Body of pancreas (tissue), 4 donors: ENCODE measurements at regions not wholly inside any gene's neighbourhood (a gene's known extent, or its start where the extent isn't known, plus 50 kb on each side); places are given as distances from the start of the nearest gene placed in this dataset.

Experiments used
- ATAC-seq: fragments of 150-250 bp; one replicate; pipeline ENCODE4 v1.9.1; 2016
- DNase-seq, 4 donors: peaks; one replicate each; pipeline ENCODE4 v3.0.0-alpha.2; 2019
- H3K27ac ChIP-seq, 4 donors: fragments of 200-600 bp; sonication (generic); 1 replicate in 3 of 4; 2 replicates in 1 of 4; pipeline versions ENCODE4 v1.5.1 to v1.6.1; 2016 to 2019; ENCODE audit warnings: mild to moderate bottlenecking in 1 of 4, mixed read lengths in 1 of 4, moderate library complexity in 1 of 4
- H3K27me3 ChIP-seq, 2 donors: fragments of 200-600 bp; sonication (generic); one replicate each; pipeline ENCODE4 v1.6.0; 2016; ENCODE audit warnings: mild to moderate bottlenecking in 1 of 2
- H3K36me3 ChIP-seq, 2 donors: fragments of 200-600 bp; sonication (generic); replicated peaks in 1 of 2; 2 replicates each; pipeline ENCODE4 v1.5.1; 2016; ENCODE audit warnings: low read depth in 2 of 2; ENCODE audit not compliant: insufficient read depth in 1 of 2
- H3K4me1 ChIP-seq: fragments of 200-600 bp; sonication (generic); one replicate; pipeline ENCODE4 v1.6.0; 2016
- H3K4me3 ChIP-seq, 2 donors: fragments of 200-600 bp; sonication (generic); 1 replicate in 1 of 2; 2 replicates in 1 of 2; pipeline ENCODE4 v1.5.1; 2016 to 2019
- H3K9me3 ChIP-seq, 3 donors: fragments of 200-600 bp; sonication (generic); 1 replicate in 2 of 3; 2 replicates in 1 of 3; pipeline ENCODE4 v1.5.1; 2016
- POLR2A ChIP-seq, 3 donors: fragments of 450-650 bp; IDR thresholded peaks; one replicate each; pipeline ENCODE4 v1.6.1; 2016; ENCODE audit warnings: antibody characterized with exemption in 3 of 3, mild to moderate bottlenecking in 2 of 3
- WGBS, 2 donors: methylation state at CpG; one replicate each; pipeline ENCODE4 v1.1.5; 2017; 5-methylcytosine and 5-hydroxymethylcytosine counted together
- intact Hi-C: fragments of 100-400 bp; cut with DNase I; formaldehyde crosslinking; loops from one replicate; pipeline ENCODE4 v1.15.1; 2023
- TF ChIP-seq, protein P1 (sequence below), 7 experiments: fragments of 450-650 bp in 4 of 7; fragments of 200-600 bp in 3 of 7; sonication (generic) in 3 of 7; IDR thresholded peaks; one replicate each; pipeline ENCODE4 v1.5.1; 2016 to 2019; ENCODE audit warnings: antibody characterized with exemption in 7 of 7

DNA sequence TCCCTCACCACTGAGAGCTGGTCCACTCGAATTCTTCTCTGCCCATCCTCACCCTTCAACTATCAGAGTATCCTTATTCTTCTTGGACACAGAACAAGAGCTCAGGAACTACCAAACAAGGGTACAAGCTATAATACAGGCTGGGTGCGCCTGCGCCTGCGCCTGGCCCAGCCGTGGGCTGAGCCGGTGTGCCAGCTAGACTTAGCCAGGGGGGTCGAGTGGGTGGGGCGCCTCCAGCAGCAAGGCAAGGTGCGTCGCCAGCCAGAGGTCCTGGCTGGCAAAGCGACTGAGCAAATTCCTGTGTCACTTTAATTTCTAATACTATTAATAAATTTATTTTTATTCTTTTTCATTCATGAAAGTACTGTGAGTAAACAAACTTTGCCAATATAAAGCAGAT, 1072.6 kb upstream of the PIK3C3 start:
- no peak for TF ChIP-seq POLR2A (IDR thresholded peaks at IDR 0.05)
- TF ChIP-seq, protein P1, sequence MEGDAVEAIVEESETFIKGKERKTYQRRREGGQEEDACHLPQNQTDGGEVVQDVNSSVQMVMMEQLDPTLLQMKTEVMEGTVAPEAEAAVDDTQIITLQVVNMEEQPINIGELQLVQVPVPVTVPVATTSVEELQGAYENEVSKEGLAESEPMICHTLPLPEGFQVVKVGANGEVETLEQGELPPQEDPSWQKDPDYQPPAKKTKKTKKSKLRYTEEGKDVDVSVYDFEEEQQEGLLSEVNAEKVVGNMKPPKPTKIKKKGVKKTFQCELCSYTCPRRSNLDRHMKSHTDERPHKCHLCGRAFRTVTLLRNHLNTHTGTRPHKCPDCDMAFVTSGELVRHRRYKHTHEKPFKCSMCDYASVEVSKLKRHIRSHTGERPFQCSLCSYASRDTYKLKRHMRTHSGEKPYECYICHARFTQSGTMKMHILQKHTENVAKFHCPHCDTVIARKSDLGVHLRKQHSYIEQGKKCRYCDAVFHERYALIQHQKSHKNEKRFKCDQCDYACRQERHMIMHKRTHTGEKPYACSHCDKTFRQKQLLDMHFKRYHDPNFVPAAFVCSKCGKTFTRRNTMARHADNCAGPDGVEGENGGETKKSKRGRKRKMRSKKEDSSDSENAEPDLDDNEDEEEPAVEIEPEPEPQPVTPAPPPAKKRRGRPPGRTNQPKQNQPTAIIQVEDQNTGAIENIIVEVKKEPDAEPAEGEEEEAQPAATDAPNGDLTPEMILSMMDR (IDR thresholded peaks at IDR 0.05): no peak
- no peak overlapping the region for H3K4me3 ChIP-seq
- no peak overlapping the region for H3K27ac ChIP-seq
- intact Hi-C loops: no loop called here
- WGBS, 2 donors: 56 to 67% methylated on average over 11 of the region's 11 CpGs
- no peaks in the 10 kb centered on the region for H3K9me3 ChIP-seq
- no peaks in the 10 kb centered on the region for H3K4me1 ChIP-seq
- peak in 1 of 4 donors; percentile 13 for DNase-seq
- ATAC-seq: no peak
- no peaks in the 10 kb centered on the region for H3K27me3 ChIP-seq
- H3K36me3 ChIP-seq: no peaks in the 10 kb centered on the region

DNA sequence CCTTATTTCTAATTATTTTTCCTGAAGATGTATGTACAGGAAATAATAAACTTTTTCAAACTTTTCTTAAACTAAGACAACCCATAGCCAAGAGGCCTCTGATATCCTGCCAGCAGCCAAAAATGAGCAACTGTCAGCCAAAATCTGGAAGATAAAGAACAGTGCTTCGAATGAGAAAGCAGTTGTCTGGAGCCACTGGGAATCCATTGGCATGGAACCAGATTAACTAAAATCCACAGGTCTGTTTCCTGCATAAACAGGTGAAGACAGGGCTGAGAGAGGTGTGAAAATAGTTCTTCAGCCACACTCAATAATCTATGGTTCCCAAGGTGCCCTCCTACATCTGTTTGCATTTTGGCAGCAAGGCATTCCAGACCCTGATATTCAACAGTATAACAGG, 1076.7 kb upstream of the PIK3C3 start:
- Histone ChIP-seq H3K27ac (no peak overlapping the region), H3K27me3 (no peaks in the 10 kb centered on the region), H3K9me3 (no peaks in the 10 kb centered on the region), H3K36me3 (no peaks in the 10 kb centered on the region), H3K4me3 (no peak overlapping the region), H3K4me1 (no peaks in the 10 kb centered on the region)
- intact Hi-C loops: no loop called here
- no peak for TF ChIP-seq POLR2A (IDR thresholded peaks at IDR 0.05)
- TF ChIP-seq, protein P1 (IDR thresholded peaks at IDR 0.05): no peak
- DNase-seq (no peak), ATAC-seq (no peak)
- WGBS, 2 donors: 16 to 44% methylated on average over 1 of the region's 1 CpG

DNA sequence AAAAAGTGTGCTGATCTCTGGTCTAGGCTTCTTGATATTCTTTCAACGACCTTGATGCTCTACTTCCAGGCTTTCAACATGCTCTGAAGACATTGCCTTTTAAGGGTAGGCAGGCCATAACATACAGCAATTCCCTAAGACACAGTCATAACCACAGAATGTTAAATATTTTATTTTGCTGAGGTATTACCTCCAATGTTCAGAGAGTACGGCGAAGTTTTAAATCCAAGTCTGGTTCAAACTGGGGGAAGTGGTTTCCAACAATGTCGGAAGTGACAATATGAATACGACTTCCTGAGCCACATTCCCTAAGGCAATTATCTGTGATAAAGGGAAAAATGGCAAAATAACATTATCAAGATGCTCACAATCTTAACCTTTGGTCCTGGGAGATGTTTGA, 1077.9 kb upstream of the PIK3C3 start:
- H3K9me3 ChIP-seq: no peaks in the 10 kb centered on the region
- intact Hi-C loops: no loop called here
- TF ChIP-seq POLR2A (IDR thresholded peaks at IDR 0.05): no peak
- TF ChIP-seq, protein P1 (IDR thresholded peaks at IDR 0.05): no peak
- H3K36me3 ChIP-seq: no peaks in the 10 kb centered on the region
- WGBS, 2 donors: 66 to 70% methylated on average over 5 of the region's 5 CpGs
- no peak overlapping the region for H3K4me3 ChIP-seq
- ATAC-seq (no peak), DNase-seq (no peak)
- H3K4me1 ChIP-seq: no peaks in the 10 kb centered on the region
- H3K27ac ChIP-seq: no peak overlapping the region
- no peaks in the 10 kb centered on the region for H3K27me3 ChIP-seq

DNA sequence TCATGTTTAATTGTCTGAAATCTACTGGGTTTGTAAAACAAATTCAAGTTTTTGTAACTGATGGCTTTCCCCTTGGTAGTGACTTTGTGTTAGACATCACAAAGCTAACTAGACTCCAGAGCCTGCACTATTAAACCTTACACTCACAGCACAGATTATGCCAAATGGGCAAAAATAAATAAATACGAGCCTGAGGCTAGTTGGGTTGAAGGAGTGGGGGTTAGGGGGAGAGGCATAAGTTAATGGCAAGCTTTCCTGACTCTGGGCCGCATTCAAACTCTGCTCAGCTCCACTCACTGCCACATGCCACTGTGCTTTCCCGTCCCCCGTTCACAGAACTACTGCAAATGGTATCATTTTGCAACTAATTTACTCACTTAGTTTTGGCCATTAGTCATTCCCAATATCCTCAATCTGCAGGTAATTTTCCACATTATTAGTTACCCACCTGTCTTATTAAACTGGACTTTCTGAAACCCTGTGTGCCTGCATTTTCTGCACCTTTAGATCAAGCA, 1079.9 kb upstream of the PIK3C3 start:
- no peak overlapping the region for H3K27ac ChIP-seq
- TF ChIP-seq, protein P1 (IDR thresholded peaks at IDR 0.05): no peak
- TF ChIP-seq POLR2A (IDR thresholded peaks at IDR 0.05): no peak
- H3K9me3 ChIP-seq: no peaks in the 10 kb centered on the region
- H3K36me3 ChIP-seq: no peaks in the 10 kb centered on the region
- no peak overlapping the region for H3K4me3 ChIP-seq
- intact Hi-C loops: no loop called here
- DNase-seq (no peak), ATAC-seq (no peak)
- no peaks in the 10 kb centered on the region for H3K27me3 ChIP-seq
- 51 to 59% methylated on average over 4 of the region's 4 CpGs for WGBS, 2 donors
- no peaks in the 10 kb centered on the region for H3K4me1 ChIP-seq

DNA sequence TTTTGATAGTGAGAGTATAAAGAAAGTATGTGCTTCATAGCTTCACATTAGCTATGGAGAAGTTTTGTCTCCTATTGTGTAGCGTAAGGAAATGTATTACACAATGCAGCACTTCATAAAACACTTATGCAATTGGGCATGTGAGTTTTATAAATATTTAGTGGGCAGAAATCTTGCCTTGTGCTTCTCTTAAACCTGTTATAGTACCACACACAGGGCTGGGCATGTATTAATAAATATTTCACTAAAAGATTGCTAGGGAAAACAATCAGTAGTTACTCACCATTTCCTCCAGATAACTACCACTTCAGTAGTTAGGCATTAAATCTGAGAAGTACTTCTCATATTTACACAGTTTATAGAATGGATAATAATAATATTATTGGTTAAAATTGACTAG, 1080.8 kb upstream of the PIK3C3 start:
- H3K27ac ChIP-seq: no peak overlapping the region
- H3K36me3 ChIP-seq: no peaks in the 10 kb centered on the region
- 72 to 86% methylated on average over 1 of the region's 1 CpG for WGBS, 2 donors
- H3K4me1 ChIP-seq: no peaks in the 10 kb centered on the region
- no peak for ATAC-seq
- no peak overlapping the region for H3K4me3 ChIP-seq
- no peak for DNase-seq
- no peak for TF ChIP-seq POLR2A (IDR thresholded peaks at IDR 0.05)
- TF ChIP-seq, protein P1 (IDR thresholded peaks at IDR 0.05): no peak
- intact Hi-C loops: no loop called here
- no peaks in the 10 kb centered on the region for H3K27me3 ChIP-seq
- H3K9me3 ChIP-seq: no peaks in the 10 kb centered on the region
